ENCODE measurements at regions not wholly inside any gene's neighbourhood (a gene's known extent, or its start where the extent isn't known, plus 50 kb on each side); places are given as distances from the start of the nearest gene placed in this dataset.

DNA sequence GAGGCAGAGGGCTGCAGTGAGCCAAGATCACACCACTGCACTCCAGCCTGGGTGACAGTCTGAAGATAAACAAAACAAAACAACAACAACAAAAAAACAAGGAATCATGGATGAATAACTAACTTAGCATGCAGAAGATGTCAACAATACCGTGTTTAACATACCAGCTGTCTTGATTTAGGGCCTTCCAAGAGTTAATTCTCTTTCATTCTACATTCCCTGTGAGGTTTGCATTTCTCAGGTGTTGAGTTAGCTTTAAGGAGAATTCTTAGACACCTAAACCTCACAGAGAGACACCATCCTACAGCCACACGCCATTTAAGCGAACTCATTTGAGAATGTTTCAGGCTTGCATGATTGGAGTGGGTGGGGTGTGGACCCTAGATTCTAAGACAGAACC, 363.1 kb upstream of the RUNX1 start:
- WGBS, 2 donors = 93 to 94% methylated on average over 3 of the region's 3 CpGs
- Histone ChIP-seq H3K9ac (ENCODE audit: insufficient read depth in 1 of 2, low read length in 2 of 2) (no peak overlapping the region), H3K27me3 (ENCODE audit: control insufficient read depth in 3 of 3, insufficient read depth in 3 of 3, low read length in 2 of 3) (peaks cover 0 to 5% (median 0%) of the 10 kb centered on the region in 3 donors), H3K4me3 (no peak overlapping the region), H3K4me1 (ENCODE audit: control insufficient read depth in 5 of 5, insufficient read depth in 5 of 5, low read length in 5 of 5) (peaks cover 0 to 3% (median 0%) of the 10 kb centered on the region in 5 donors), H3K9me3 (ENCODE audit: control insufficient read depth in 4 of 4, insufficient read depth in 3 of 4, low read length in 3 of 4) (no peaks in the 10 kb centered on the region), H3K27ac (ENCODE audit: low read depth in 1 of 2, low read length in 1 of 2) (no peak overlapping the region), H3K36me3 (ENCODE audit: control insufficient read depth in 4 of 4, insufficient read depth in 4 of 4, low read length in 4 of 4) (no peaks in the 10 kb centered on the region)
- TF ChIP-seq, protein P1, sequence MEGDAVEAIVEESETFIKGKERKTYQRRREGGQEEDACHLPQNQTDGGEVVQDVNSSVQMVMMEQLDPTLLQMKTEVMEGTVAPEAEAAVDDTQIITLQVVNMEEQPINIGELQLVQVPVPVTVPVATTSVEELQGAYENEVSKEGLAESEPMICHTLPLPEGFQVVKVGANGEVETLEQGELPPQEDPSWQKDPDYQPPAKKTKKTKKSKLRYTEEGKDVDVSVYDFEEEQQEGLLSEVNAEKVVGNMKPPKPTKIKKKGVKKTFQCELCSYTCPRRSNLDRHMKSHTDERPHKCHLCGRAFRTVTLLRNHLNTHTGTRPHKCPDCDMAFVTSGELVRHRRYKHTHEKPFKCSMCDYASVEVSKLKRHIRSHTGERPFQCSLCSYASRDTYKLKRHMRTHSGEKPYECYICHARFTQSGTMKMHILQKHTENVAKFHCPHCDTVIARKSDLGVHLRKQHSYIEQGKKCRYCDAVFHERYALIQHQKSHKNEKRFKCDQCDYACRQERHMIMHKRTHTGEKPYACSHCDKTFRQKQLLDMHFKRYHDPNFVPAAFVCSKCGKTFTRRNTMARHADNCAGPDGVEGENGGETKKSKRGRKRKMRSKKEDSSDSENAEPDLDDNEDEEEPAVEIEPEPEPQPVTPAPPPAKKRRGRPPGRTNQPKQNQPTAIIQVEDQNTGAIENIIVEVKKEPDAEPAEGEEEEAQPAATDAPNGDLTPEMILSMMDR (IDR thresholded peaks at IDR 0.05; ENCODE audit: control extremely low read depth, extremely low read depth) = no peak
- ATAC-seq (ENCODE audit: insufficient read depth, low FRiP score) (no peak), DNase-seq (no peak)

DNA sequence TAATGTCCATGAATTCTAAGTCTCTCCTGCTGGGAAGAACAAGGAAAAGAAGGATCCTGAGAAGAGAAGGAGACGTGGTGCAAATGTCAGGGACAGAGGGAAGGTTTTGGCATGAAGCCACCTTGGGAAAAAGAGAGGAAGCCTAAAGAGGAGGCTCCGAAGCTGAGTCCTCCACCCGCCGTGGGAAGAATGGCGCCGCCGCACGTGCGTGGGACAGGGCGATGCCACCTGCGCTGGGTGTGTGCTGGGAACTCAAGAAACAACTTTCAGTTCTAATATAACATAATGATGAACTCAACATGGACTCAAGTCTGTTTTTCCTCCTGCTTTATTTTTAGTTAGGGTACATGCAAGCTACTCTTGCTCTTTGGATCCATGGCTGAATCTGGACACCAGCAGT, 362.3 kb upstream of the RUNX1 start:
- 96 to 99% methylated on average over 11 of the region's 11 CpGs for WGBS, 2 donors
- no peak overlapping the region for H3K9ac ChIP-seq (ENCODE audit: insufficient read depth in 1 of 2, low read length in 2 of 2)
- peaks cover 0 to 8% (median 0%) of the 10 kb centered on the region in 5 donors for H3K4me1 ChIP-seq (ENCODE audit: control insufficient read depth in 5 of 5, insufficient read depth in 5 of 5, low read length in 5 of 5)
- H3K9me3 ChIP-seq (ENCODE audit: control insufficient read depth in 4 of 4, insufficient read depth in 3 of 4, low read length in 3 of 4) = no peaks in the 10 kb centered on the region
- DNase-seq = no peak
- TF ChIP-seq, protein P1 (IDR thresholded peaks at IDR 0.05; ENCODE audit: control extremely low read depth, extremely low read depth) = no peak
- H3K27ac ChIP-seq (ENCODE audit: low read depth in 1 of 2, low read length in 1 of 2) = no peak overlapping the region
- no peak overlapping the region for H3K4me3 ChIP-seq
- no peaks in the 10 kb centered on the region for H3K36me3 ChIP-seq (ENCODE audit: control insufficient read depth in 4 of 4, insufficient read depth in 4 of 4, low read length in 4 of 4)
- peaks cover 0 to 5% (median 0%) of the 10 kb centered on the region in 3 donors for H3K27me3 ChIP-seq (ENCODE audit: control insufficient read depth in 3 of 3, insufficient read depth in 3 of 3, low read length in 2 of 3)
- ATAC-seq (ENCODE audit: insufficient read depth, low FRiP score) = no peak

DNA sequence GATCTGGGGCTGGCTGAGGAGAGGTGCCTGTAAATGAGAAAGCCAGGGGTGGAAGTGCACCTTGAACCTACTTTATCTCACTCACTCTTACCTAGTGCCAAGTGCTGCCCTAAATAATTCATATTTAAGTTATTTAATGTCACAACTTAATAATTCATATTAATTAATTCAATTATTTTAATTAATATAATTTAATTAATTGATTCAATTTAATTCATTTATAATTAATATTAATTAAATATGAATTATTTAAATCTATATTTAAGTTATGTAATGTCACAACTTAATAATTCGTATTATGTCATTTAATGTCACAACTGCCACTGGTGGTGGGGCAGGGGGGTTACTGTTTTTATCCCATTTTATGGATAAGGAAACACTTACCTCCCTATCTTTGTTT, 361.6 kb upstream of the RUNX1 start:
- H3K27me3 ChIP-seq (ENCODE audit: control insufficient read depth in 3 of 3, insufficient read depth in 3 of 3, low read length in 2 of 3) = peaks cover 0 to 1% (median 0%) of the 10 kb centered on the region in 3 donors
- H3K9me3 ChIP-seq (ENCODE audit: control insufficient read depth in 4 of 4, insufficient read depth in 3 of 4, low read length in 3 of 4) = no peaks in the 10 kb centered on the region
- peaks cover 0 to 9% (median 0%) of the 10 kb centered on the region in 5 donors for H3K4me1 ChIP-seq (ENCODE audit: control insufficient read depth in 5 of 5, insufficient read depth in 5 of 5, low read length in 5 of 5)
- no peak overlapping the region for H3K4me3 ChIP-seq
- no peak overlapping the region for H3K27ac ChIP-seq (ENCODE audit: low read depth in 1 of 2, low read length in 1 of 2)
- H3K36me3 ChIP-seq (ENCODE audit: control insufficient read depth in 4 of 4, insufficient read depth in 4 of 4, low read length in 4 of 4) = no peaks in the 10 kb centered on the region
- ATAC-seq (ENCODE audit: insufficient read depth, low FRiP score) = no peak
- WGBS, 2 donors = 88 to 91% methylated on average over 1 of the region's 1 CpG
- no peak overlapping the region for H3K9ac ChIP-seq (ENCODE audit: insufficient read depth in 1 of 2, low read length in 2 of 2)
- TF ChIP-seq, protein P1 (IDR thresholded peaks at IDR 0.05; ENCODE audit: control extremely low read depth, extremely low read depth) = no peak
- no peak for DNase-seq

DNA sequence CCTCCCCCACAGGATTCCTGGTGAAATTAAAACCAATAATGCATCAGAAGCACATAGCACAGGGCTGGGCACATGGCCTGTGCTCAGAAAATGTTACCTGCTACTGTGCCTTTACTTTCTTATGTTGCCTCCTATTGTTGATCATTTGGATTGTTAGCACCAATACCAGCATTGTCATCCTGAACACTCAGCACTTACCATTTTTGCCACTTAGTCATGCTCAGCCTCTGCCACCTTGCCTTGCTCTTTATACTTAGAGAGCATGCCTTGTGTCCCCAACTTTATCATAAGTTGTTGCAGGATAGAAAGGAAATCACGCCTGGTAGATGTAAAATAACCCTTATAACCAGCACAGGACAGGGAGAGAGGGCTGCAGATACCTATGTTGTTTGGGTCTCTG, 361.0 kb upstream of the RUNX1 start:
- no peak for DNase-seq
- H3K27ac ChIP-seq (ENCODE audit: low read depth in 1 of 2, low read length in 1 of 2) = no peak overlapping the region
- H3K9ac ChIP-seq (ENCODE audit: insufficient read depth in 1 of 2, low read length in 2 of 2) = no peak overlapping the region
- TF ChIP-seq, protein P1 (IDR thresholded peaks at IDR 0.05; ENCODE audit: control extremely low read depth, extremely low read depth) = no peak
- H3K9me3 ChIP-seq (ENCODE audit: control insufficient read depth in 4 of 4, insufficient read depth in 3 of 4, low read length in 3 of 4) = no peaks in the 10 kb centered on the region
- H3K4me1 ChIP-seq (ENCODE audit: control insufficient read depth in 5 of 5, insufficient read depth in 5 of 5, low read length in 5 of 5) = peaks cover 0 to 9% (median 0%) of the 10 kb centered on the region in 5 donors
- ATAC-seq (ENCODE audit: insufficient read depth, low FRiP score) = no peak
- no peak overlapping the region for H3K4me3 ChIP-seq
- H3K36me3 ChIP-seq (ENCODE audit: control insufficient read depth in 4 of 4, insufficient read depth in 4 of 4, low read length in 4 of 4) = no peaks in the 10 kb centered on the region
- WGBS, 2 donors = 71 to 96% methylated on average over 1 of the region's 1 CpG
- no peaks in the 10 kb centered on the region for H3K27me3 ChIP-seq (ENCODE audit: control insufficient read depth in 3 of 3, insufficient read depth in 3 of 3, low read length in 2 of 3)
